Suprapubic skin (tissue), 4 donors: ENCODE measurements at regions not wholly inside any gene's neighbourhood (a gene's known extent, or its start where the extent isn't known, plus 50 kb on each side); places are given as distances from the start of the nearest gene placed in this dataset.

Source experiments
- CTCF ChIP-seq, 2 donors: fragments of 200-600 bp in 1 of 2; fragments of 450-650 bp in 1 of 2; sonication (generic) in 1 of 2; IDR thresholded peaks; one replicate each; pipeline ENCODE4 v1.5.1; 2016 to 2019; ENCODE audit warnings: antibody characterized with exemption in 2 of 2, mild to moderate bottlenecking in 1 of 2, moderate library complexity in 1 of 2
- EP300 ChIP-seq: sonication (generic); formaldehyde crosslinking; IDR thresholded peaks from one replicate; pipeline ENCODE4 v1.6.1; 2017; ENCODE audit warnings: antibody characterized with exemption
- POLR2A ChIP-seq, 2 donors: fragments of 450-650 bp; IDR thresholded peaks; one replicate each; pipeline ENCODE4 v1.6.1; 2017; ENCODE audit warnings: antibody characterized with exemption in 2 of 2, mild to moderate bottlenecking in 2 of 2, moderate library complexity in 2 of 2
- POLR2AphosphoS5 ChIP-seq, 3 donors: sonication (generic); formaldehyde crosslinking; IDR thresholded peaks; one replicate each; pipeline ENCODE4 v1.6.1; 2017; ENCODE audit warnings: antibody characterized with exemption in 3 of 3

GRCh38 chr7:25739143-25739542 lies 412.9 kb upstream of the NFE2L3 start:
- TF ChIP-seq CTCF (IDR thresholded peaks at IDR 0.05) = no peak
- no peak for TF ChIP-seq POLR2A (IDR thresholded peaks at IDR 0.05)
- TF ChIP-seq EP300 = no peak
- no peak for TF ChIP-seq POLR2AphosphoS5 (IDR thresholded peaks at IDR 0.05)
